Glomerular visceral epithelial cell (primary cell): ENCODE measurements at regions not wholly inside any gene's neighbourhood (a gene's known extent, or its start where the extent isn't known, plus 50 kb on each side); places are given as distances from the start of the nearest gene placed in this dataset.

Experiments used
- DNase-seq: peaks from one replicate; pipeline ENCODE4 v3.0.0-alpha.2; 2016; ENCODE audit errors: extremely low spot score

DNA sequence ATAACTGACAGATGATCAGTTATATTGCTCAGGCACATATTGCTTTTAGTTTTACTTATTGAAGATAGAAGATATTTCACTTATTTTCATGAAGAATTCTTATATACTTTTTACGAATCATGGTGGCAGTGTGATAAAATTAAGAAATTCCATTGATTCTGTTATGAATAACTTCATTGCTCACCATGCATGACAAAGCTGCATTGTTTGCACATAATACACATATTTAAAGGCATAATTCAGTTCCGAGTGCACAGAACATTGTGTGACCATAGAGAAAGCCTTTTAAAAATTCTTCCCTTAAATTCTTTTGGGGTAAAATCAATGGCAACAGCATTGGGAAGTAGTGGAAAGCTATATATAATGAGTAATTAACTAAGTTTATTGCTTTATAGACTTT, 82.5 kb upstream of the NAALADL2 start:
- DNase-seq: no peak

DNA sequence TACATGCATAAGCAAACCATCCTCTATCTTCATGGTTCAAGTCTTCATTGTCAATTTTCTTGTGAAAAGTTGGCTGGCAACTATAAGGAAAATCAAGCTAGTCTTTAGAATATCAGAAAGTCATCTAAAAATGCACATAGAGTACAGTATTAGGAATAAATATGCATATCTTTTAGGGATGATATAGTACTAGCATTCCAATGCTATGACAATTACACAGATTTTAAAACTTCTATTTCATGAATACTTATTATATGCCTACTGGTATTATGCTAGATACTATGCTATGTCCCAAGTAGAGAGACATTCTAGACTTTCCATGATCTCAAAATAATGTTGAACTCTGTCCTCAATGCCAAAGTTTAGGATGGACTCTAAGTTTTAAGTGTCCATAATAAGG, 81.3 kb upstream of the NAALADL2 start:
- no peak for DNase-seq

DNA sequence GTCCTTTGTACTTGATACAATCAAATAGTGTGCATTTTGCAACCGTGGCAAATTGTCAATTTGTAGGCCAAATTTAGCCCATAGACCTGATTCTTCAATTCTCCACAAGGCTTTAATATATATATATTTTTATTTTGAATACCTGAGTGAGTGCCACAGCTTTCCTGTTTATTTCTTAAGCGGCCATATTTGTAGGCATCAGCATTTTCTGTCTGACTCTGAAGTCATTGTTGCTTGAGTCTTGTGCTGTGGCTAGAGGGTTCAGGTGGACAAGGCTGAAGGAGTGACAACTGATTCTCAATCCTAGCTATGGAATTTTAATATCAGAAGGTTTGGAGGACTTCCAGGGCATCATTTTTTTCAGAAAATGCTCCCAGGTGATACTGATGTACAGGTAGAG, 75.6 kb upstream of the NAALADL2 start:
- no peak for DNase-seq

DNA sequence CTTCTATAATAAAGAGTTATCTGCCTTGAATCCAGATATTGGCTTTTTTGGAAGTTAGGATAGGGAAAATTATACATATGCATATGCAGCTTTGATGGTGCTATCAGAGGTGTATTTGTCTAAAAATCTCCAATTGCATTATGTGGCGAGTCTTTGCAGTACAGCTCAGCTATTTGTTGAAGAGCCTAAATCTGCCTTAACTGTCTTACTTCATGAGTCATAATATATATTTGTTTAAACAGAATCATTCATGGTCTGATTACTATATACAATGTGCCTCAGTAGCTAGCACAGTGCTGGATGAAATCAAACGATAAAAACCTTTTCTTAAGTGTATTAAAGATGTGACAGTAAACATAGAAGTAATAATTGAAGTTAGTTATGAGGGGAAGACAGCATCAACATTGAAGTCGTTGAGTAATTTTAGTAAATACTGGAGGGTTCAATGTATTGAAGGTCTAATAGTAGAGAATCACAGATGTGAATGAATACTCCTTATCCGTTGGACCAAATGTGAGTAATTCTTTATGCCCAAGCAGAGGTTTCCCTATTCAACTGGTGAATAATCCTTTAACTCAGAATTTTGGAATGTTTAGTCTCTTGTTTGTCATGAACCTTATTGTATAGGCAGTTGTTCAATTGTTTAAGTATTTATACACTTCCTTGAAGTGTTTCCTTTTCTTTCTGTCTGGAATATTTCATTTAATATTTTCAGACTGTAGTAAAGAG, 74.8 kb upstream of the NAALADL2 start:
- no peak for DNase-seq

DNA sequence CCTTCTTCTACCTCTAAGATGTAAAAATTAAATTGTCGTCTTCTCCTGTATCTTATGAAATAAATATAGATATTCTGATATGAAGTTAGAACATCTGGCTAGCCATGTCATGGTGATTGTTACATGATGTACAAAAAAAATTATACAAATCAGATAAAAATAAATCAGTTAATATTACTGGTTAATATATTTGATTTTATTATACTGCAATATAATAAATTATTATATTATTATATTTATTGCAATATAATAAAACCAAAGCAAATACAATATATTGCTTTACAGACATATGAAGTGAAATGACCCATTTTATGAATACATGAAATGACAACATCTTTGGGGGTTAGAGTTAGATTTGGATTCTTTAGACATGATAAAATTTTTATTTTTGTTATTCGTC, 72.3 kb upstream of the NAALADL2 start:
- no peak for DNase-seq

DNA sequence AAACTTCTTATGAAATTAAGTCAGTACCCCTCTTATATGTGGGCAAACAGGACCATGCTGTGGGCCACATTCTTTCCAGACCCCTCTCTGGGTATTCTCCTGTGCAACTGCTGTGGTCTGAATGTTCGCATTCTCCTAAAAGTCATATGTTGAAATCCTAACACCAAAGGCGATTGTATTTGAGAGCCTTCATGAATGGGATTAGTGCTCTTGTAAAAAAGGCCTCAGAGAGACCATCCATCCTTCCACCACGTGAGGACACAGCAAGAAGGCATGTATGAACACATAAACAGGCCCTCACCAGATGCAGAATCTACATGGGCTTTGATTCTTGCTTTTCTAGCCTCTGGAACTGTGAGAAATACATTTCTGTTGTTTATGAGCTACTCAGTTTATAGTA, 68.0 kb upstream of the NAALADL2 start:
- no peak for DNase-seq

DNA sequence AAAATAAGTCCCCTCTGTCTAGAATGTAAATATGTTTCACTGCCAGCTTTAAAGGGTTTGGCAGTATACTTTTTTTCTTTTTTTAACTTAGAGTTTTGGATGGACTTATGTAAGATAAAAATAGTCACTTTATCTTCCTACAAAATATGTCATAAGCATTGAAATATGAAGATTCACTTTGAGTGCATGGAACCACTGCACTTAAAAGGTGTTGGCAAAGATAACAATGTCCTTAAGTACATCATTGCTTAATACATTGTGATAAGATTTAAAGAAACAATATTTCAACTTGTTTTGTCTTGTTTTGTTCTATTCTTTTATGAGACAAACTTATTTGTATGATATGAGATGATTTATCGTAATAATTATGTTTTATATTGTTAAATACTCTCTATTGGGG, 66.3 kb upstream of the NAALADL2 start:
- no peak for DNase-seq
